ENCODE measurements at regions not wholly inside any gene's neighbourhood (a gene's known extent, or its start where the extent isn't known, plus 50 kb on each side); places are given as distances from the start of the nearest gene placed in this dataset.

DNA sequence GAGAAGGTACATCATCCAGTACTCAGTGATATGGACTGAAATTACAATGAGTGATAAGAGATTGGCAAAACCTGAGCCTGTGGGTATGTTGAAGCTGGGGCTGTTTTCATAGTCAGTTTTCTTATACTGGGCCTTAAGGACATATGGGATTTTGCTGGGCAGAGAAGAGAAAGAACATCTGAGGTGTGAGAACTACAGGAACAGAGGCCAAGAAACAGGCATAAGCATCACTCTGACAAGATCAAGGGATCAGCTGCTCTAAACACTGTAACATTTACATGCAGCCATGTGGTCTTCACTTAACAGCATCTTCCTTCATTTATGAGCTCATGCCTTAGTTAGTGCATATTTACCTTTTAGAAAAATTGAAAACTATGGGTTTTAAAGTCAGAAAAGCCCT, 220.0 kb downstream of the TRIM36 start:
- TF ChIP-seq, protein P1, sequence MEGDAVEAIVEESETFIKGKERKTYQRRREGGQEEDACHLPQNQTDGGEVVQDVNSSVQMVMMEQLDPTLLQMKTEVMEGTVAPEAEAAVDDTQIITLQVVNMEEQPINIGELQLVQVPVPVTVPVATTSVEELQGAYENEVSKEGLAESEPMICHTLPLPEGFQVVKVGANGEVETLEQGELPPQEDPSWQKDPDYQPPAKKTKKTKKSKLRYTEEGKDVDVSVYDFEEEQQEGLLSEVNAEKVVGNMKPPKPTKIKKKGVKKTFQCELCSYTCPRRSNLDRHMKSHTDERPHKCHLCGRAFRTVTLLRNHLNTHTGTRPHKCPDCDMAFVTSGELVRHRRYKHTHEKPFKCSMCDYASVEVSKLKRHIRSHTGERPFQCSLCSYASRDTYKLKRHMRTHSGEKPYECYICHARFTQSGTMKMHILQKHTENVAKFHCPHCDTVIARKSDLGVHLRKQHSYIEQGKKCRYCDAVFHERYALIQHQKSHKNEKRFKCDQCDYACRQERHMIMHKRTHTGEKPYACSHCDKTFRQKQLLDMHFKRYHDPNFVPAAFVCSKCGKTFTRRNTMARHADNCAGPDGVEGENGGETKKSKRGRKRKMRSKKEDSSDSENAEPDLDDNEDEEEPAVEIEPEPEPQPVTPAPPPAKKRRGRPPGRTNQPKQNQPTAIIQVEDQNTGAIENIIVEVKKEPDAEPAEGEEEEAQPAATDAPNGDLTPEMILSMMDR (IDR thresholded peaks at IDR 0.05) = no peak
- TF ChIP-seq EP300 (IDR thresholded peaks at IDR 0.05) (no peak), POLR2A (IDR thresholded peaks at IDR 0.05) (no peak)
